PFSK-1 (cell line): ENCODE measurements at regions not wholly inside any gene's neighbourhood (a gene's known extent, or its start where the extent isn't known, plus 50 kb on each side); places are given as distances from the start of the nearest gene placed in this dataset.

Experiments used
- FOXP2 ChIP-seq: optimal IDR thresholded peaks from 2 replicates; pipeline ENCODE3; 2011; ENCODE audit warnings: borderline replicate concordance, control low read depth, inconsistent platforms; ENCODE audit not compliant: insufficient read depth; ENCODE audit errors: extremely low read length, extremely low read depth
- POLR2AphosphoS5 ChIP-seq: IDR thresholded peaks from 2 replicates; pipeline ENCODE4 v1.6.1; 2012; ENCODE audit warnings: low read depth, mild to moderate bottlenecking, control low read depth, low read length, moderate library complexity
- SIN3A ChIP-seq: IDR thresholded peaks from 2 replicates; pipeline ENCODE4 v1.6.1; 2012; ENCODE audit warnings: mild to moderate bottlenecking, low read length, moderate library complexity, borderline replicate concordance; ENCODE audit not compliant: insufficient read depth
- TAF1 ChIP-seq: IDR thresholded peaks from 2 replicates; pipeline ENCODE4 v1.6.1; 2012; ENCODE audit warnings: low read length, control low read depth, borderline replicate concordance; ENCODE audit not compliant: insufficient read depth
- TF ChIP-seq, protein P1 (sequence below), 2 experiments: IDR thresholded peaks; 2 replicates each; pipeline versions ENCODE4 v1.6.1 to v1.8.0; 2011 to 2012; ENCODE audit warnings: low read depth in 2 of 2, low read length in 2 of 2, control low read depth in 1 of 2, inconsistent platforms in 1 of 2, mild to moderate bottlenecking in 1 of 2, moderate library complexity in 1 of 2; ENCODE audit not compliant: insufficient read depth in 1 of 2

DNA sequence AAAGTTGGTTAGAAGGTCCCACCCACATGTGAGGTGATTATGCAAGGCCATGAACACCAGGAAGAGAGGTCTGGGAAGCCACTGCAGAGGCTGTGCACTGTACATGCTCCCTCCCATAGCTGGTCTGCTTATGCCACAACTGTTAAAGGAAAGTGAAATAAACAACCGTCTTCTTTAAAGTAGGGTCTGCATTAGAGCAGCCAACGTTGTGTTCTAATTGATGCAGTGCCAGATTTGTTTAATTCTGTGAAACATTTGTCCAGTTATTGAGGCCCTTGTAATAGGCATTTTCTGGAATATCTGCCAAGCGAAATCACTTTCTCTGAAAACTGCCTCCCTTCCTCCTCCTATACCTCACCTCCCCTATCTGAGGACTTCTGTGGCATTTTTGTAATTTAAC is 224.0 kb upstream of the LNX1 start:
- TF ChIP-seq, protein P1, sequence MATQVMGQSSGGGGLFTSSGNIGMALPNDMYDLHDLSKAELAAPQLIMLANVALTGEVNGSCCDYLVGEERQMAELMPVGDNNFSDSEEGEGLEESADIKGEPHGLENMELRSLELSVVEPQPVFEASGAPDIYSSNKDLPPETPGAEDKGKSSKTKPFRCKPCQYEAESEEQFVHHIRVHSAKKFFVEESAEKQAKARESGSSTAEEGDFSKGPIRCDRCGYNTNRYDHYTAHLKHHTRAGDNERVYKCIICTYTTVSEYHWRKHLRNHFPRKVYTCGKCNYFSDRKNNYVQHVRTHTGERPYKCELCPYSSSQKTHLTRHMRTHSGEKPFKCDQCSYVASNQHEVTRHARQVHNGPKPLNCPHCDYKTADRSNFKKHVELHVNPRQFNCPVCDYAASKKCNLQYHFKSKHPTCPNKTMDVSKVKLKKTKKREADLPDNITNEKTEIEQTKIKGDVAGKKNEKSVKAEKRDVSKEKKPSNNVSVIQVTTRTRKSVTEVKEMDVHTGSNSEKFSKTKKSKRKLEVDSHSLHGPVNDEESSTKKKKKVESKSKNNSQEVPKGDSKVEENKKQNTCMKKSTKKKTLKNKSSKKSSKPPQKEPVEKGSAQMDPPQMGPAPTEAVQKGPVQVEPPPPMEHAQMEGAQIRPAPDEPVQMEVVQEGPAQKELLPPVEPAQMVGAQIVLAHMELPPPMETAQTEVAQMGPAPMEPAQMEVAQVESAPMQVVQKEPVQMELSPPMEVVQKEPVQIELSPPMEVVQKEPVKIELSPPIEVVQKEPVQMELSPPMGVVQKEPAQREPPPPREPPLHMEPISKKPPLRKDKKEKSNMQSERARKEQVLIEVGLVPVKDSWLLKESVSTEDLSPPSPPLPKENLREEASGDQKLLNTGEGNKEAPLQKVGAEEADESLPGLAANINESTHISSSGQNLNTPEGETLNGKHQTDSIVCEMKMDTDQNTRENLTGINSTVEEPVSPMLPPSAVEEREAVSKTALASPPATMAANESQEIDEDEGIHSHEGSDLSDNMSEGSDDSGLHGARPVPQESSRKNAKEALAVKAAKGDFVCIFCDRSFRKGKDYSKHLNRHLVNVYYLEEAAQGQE (IDR thresholded peaks at IDR 0.05; ENCODE audit: insufficient read depth in 1 of 2, low read depth in 2 of 2, low read length in 2 of 2), result no peak
- TF ChIP-seq FOXP2 (no peak), TAF1 (no peak), POLR2AphosphoS5 (no peak), SIN3A (no peak)

DNA sequence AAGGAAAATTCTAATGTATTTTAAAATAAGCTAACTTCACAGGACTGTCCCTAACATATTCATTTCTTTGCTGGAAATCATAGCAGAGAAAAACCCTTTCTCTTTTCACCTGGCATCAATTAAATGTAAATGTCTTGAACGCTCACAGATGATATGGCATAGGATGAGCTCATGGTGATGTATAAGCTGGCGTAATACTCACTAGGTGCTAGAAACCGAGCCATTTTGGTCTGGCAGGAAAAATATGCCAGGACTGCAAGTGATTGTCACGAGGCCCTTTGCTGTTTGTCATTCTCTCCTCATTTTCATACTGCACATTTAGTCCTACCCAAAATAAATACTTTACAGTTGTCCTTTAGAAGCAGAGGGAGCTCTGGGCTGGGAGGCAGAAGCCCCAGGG is 222.7 kb upstream of the LNX1 start:
- TF ChIP-seq, protein P1 (IDR thresholded peaks at IDR 0.05; ENCODE audit: insufficient read depth in 1 of 2, low read depth in 2 of 2, low read length in 2 of 2), result no peak
- TF ChIP-seq TAF1 (no peak), SIN3A (no peak), FOXP2 (no peak), POLR2AphosphoS5 (no peak)

DNA sequence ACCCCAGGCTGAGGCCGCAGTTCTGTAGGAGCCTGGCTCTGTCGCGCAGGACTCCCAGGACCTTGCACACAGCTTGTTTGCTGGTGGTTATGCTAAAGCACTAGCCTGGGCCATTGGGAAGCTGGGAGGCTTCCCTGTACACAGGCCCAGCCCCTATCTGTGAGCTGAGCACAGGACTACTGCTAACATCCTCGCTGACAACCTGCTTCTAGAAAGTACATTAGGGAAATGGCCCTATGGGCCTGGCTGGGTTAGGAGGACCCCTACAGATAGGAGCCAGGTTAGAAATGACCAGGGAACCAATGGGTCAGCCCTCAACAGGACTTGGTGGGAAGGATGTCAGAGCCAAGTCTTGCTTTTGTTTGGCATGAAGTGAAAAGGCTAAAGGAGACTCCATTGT is 219.4 kb upstream of the LNX1 start:
- no peak for TF ChIP-seq SIN3A
- TF ChIP-seq, protein P1 (IDR thresholded peaks at IDR 0.05; ENCODE audit: insufficient read depth in 1 of 2, low read depth in 2 of 2, low read length in 2 of 2), result no peak
- TF ChIP-seq POLR2AphosphoS5, result no peak
- TF ChIP-seq TAF1, result no peak
- TF ChIP-seq FOXP2, result no peak

DNA sequence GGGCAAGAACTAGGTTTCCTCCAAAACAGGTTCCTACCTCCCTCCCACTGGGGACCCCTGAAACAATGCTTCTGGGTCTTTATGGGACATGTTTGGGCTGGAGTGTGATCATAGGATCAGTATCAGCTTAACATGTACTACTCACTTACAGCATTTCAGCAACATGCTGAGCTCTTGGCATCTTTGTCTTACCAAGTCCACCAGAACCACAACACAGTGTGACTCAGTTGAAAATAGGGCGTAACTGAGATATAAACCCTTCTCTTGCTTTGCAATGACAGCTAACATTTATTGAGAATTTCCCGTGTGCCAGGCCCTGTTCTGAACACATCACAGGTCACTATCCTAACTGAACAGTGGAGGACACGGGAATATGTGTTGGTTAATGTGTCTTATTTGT is 218.5 kb upstream of the LNX1 start:
- no peak for TF ChIP-seq SIN3A
- TF ChIP-seq TAF1, result no peak
- TF ChIP-seq POLR2AphosphoS5, result no peak

DNA sequence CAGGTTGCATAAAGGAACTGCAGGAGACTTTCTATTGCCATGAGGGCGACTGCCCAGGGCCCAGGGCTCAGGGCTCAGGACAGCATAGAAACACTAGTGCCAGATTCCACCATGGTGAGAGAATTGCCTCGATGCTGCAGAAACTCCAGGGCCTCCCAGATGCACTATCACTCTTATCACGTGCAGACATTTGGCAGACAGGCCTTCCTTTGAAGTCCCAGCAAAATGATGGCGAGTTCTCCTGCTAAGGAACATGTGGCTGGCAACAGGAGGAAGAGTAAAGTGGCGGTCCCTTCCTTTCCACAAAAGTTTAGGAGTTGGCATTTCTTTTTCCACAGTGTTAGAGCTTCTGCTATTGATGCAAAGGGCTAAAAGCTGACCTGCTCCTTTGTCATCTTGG is 214.0 kb upstream of the LNX1 start:
- no peak for TF ChIP-seq POLR2AphosphoS5
- TF ChIP-seq TAF1, result no peak
- TF ChIP-seq FOXP2, result no peak
- TF ChIP-seq, protein P1 (IDR thresholded peaks at IDR 0.05; ENCODE audit: insufficient read depth in 1 of 2, low read depth in 2 of 2, low read length in 2 of 2), result no peak
- no peak for TF ChIP-seq SIN3A

DNA sequence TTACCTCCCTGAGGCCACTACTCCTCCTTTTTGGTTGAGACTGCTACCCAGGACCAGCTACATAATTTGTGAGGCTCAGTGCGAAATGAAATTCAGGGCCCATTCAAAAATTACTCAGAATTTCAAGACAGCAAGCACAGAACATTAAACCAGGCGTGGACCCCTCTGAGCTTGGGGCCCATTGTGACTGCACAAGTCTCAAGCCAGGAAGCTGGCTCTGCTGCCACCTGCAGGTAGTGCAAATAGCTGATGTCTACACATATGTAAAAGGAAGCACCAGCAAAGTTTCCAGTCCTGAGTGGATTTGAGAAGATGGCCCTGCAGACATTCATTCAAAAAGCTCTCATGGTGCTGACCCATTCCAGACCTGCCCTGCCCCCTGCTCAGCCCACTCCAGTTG is 213.4 kb upstream of the LNX1 start:
- TF ChIP-seq, protein P1 (IDR thresholded peaks at IDR 0.05; ENCODE audit: insufficient read depth in 1 of 2, low read depth in 2 of 2, low read length in 2 of 2), result no peak
- TF ChIP-seq POLR2AphosphoS5 (no peak), FOXP2 (no peak), TAF1 (no peak), SIN3A (no peak)
